ENCODE measurements at regions not wholly inside any gene's neighbourhood (a gene's known extent, or its start where the extent isn't known, plus 50 kb on each side); places are given as distances from the start of the nearest gene placed in this dataset.
A peak's percentile ranks its signal among the peaks of the same experiment; 100 is the strongest.

DNA sequence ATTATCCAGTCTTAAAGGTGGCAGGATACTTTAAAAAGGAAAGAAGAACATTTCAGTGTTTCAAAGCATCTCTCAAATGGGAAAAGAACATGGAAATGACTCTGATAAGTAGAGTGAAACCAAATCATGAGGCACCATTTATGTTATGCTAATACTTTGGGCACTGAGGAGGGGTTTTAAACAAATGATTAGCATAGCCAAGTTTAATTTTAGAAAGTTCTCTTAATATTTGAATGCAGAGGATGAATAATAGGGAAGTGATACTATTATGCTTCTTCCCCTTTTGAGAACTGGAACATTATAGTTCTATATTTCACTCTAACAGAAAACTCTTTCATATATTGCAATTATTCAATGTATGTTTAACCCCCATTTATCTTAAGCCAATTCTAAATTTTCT, 1181.9 kb upstream of the PRMT6 start:
- peaks cover 21 to 28% of the 10 kb centered on the region in 2 donors for H3K4me1 ChIP-seq (ENCODE audit: control insufficient read depth in 2 of 2, insufficient read depth in 2 of 2, low read length in 2 of 2)
- H3K36me3 ChIP-seq (replicated peaks in 1 of 2; ENCODE audit: control extremely low read depth in 1 of 2, control insufficient read depth in 1 of 2, extremely low read depth in 1 of 2, insufficient read depth in 2 of 2, low read length in 1 of 2) = no peaks in the 10 kb centered on the region
- Mint-ChIP-seq H3K27ac (peak overlapping the region; percentile 80), H3K27me3 (no peaks in the 10 kb centered on the region), H3K4me3 (peak overlapping the region; percentile 72), H3K4me1 (peaks cover 33% of the 10 kb centered on the region), H3K9me3 (ENCODE audit: insufficient read depth) (peaks cover 3% of the 10 kb centered on the region)
- peaks cover 0 to 14% (median 8%) of the 10 kb centered on the region in 3 donors for H3K9me3 ChIP-seq (ENCODE audit: control extremely low read depth in 1 of 3, control insufficient read depth in 2 of 3, insufficient read depth in 1 of 3, low read length in 2 of 3)
- ATAC-seq (ENCODE audit: low read depth) (peak; percentile 76), DNase-seq (peak; percentile 63)
- TF ChIP-seq EZH2 (IDR thresholded peaks at IDR 0.05; ENCODE audit: borderline replicate concordance, insufficient read depth, low read depth, low read length, poor library complexity, severe bottlenecking) = no peak
- TF ChIP-seq, protein P1, sequence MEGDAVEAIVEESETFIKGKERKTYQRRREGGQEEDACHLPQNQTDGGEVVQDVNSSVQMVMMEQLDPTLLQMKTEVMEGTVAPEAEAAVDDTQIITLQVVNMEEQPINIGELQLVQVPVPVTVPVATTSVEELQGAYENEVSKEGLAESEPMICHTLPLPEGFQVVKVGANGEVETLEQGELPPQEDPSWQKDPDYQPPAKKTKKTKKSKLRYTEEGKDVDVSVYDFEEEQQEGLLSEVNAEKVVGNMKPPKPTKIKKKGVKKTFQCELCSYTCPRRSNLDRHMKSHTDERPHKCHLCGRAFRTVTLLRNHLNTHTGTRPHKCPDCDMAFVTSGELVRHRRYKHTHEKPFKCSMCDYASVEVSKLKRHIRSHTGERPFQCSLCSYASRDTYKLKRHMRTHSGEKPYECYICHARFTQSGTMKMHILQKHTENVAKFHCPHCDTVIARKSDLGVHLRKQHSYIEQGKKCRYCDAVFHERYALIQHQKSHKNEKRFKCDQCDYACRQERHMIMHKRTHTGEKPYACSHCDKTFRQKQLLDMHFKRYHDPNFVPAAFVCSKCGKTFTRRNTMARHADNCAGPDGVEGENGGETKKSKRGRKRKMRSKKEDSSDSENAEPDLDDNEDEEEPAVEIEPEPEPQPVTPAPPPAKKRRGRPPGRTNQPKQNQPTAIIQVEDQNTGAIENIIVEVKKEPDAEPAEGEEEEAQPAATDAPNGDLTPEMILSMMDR (IDR thresholded peaks at IDR 0.05) = no peak
- H3K4me2 ChIP-seq (replicated peaks; ENCODE audit: low read depth, low read length, poor library complexity, severe bottlenecking) = peak overlapping the region; percentile 63
- H3K9ac ChIP-seq (ENCODE audit: low read length) = peak overlapping the region; percentile 36
- no peaks in the 10 kb centered on the region for H3K27me3 ChIP-seq (replicated peaks in 1 of 4; ENCODE audit: control extremely low read depth in 1 of 4, control insufficient read depth in 3 of 4, insufficient read depth in 4 of 4, low read length in 3 of 4)
- H4K20me1 ChIP-seq (ENCODE audit: control insufficient read depth, insufficient read depth, low read length, poor library complexity, severe bottlenecking) = no peaks in the 10 kb centered on the region
- ChIA-PET POLR2A (no interaction called here), CTCF (no interaction called here)
- intact Hi-C loops (cut with micrococcal nuclease) = no loop called here
- H3K4me3 ChIP-seq (ENCODE audit: control extremely low read depth in 1 of 5, extremely low read depth in 1 of 5, insufficient read depth in 1 of 5, low read depth in 2 of 5, low read length in 4 of 5) = peak overlapping the region in 2 of 5 experiments; percentile 17 to 50
- peak overlapping the region; percentile 45 to 63 for H3K27ac ChIP-seq (ENCODE audit: low read length in 2 of 2)
- no peak overlapping the region for H2AFZ ChIP-seq (ENCODE audit: insufficient read depth, low read depth, low read length, poor library complexity, severe bottlenecking)
- H3K79me2 ChIP-seq (ENCODE audit: control insufficient read depth, insufficient read depth, low read length) = no peaks in the 10 kb centered on the region

DNA sequence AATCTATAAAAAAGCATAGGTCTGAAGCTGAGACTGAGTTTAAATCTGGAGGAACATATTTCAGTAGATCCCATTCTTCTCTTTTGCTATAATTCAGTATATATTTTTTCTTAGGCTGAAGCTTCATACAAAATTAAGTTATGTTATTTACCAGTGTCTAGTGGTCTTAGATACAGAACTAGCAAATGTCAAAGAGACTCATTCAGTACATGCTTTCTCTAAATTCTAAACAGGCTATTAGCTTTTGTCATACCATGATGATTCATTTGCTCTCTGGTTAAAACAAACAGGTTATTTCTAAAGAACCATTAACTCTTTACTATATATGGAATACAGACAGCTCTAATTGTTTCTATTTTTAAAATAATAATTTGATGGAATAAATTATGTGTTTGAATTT, 1170.2 kb upstream of the PRMT6 start:
- Histone ChIP-seq H3K79me2 (ENCODE audit: control insufficient read depth, insufficient read depth, low read length) (no peaks in the 10 kb centered on the region), H2AFZ (ENCODE audit: insufficient read depth, low read depth, low read length, poor library complexity, severe bottlenecking) (no peak overlapping the region), H3K27me3 (replicated peaks in 1 of 4; ENCODE audit: control extremely low read depth in 1 of 4, control insufficient read depth in 3 of 4, insufficient read depth in 4 of 4, low read length in 3 of 4) (no peaks in the 10 kb centered on the region), H4K20me1 (ENCODE audit: control insufficient read depth, insufficient read depth, low read length, poor library complexity, severe bottlenecking) (no peaks in the 10 kb centered on the region), H3K9ac (ENCODE audit: low read length) (no peak overlapping the region), H3K27ac (ENCODE audit: low read length in 2 of 2) (no peak overlapping the region), H3K36me3 (replicated peaks in 1 of 2; ENCODE audit: control extremely low read depth in 1 of 2, control insufficient read depth in 1 of 2, extremely low read depth in 1 of 2, insufficient read depth in 2 of 2, low read length in 1 of 2) (no peaks in the 10 kb centered on the region), H3K4me2 (replicated peaks; ENCODE audit: low read depth, low read length, poor library complexity, severe bottlenecking) (no peak overlapping the region), H3K4me1 (ENCODE audit: control insufficient read depth in 2 of 2, insufficient read depth in 2 of 2, low read length in 2 of 2) (no peaks in the 10 kb centered on the region), H3K4me3 (ENCODE audit: control extremely low read depth in 1 of 5, extremely low read depth in 1 of 5, insufficient read depth in 1 of 5, low read depth in 2 of 5, low read length in 4 of 5) (no peak overlapping the region), H3K9me3 (ENCODE audit: control extremely low read depth in 1 of 3, control insufficient read depth in 2 of 3, insufficient read depth in 1 of 3, low read length in 2 of 3) (no peaks in the 10 kb centered on the region)
- Mint-ChIP-seq H3K27me3 (no peaks in the 10 kb centered on the region), H3K27ac (no peak overlapping the region), H3K4me1 (peaks cover 6% of the 10 kb centered on the region), H3K9me3 (ENCODE audit: insufficient read depth) (no peaks in the 10 kb centered on the region), H3K4me3 (no peak overlapping the region)
- ATAC-seq (ENCODE audit: low read depth) (no peak), DNase-seq (no peak)
- CTCF ChIA-PET = no interaction called here
- intact Hi-C loops (cut with micrococcal nuclease) = no loop called here
- POLR2A ChIA-PET = no interaction called here
- no peak for TF ChIP-seq EZH2 (IDR thresholded peaks at IDR 0.05; ENCODE audit: borderline replicate concordance, insufficient read depth, low read depth, low read length, poor library complexity, severe bottlenecking)
- TF ChIP-seq, protein P1 (IDR thresholded peaks at IDR 0.05) = no peak
